ENCODE measurements at regions not wholly inside any gene's neighbourhood (a gene's known extent, or its start where the extent isn't known, plus 50 kb on each side); places are given as distances from the start of the nearest gene placed in this dataset.

GRCh38 chr3:31002730-31003129, 108.3 kb upstream of the GADL1 start:
- TF ChIP-seq POLR2A (IDR thresholded peaks at IDR 0.05), result no peak
- TF ChIP-seq CTCF (IDR thresholded peaks at IDR 0.05), result no peak

Measured in esophagus squamous epithelium (tissue), 4 donors.